K562 (cell line): ENCODE measurements at regions not wholly inside any gene's neighbourhood (a gene's known extent, or its start where the extent isn't known, plus 50 kb on each side); places are given as distances from the start of the nearest gene placed in this dataset.

Experiments
- ATAC-seq: fragments of 200-7000 bp; cut with Tn5 transposase; 3 replicates; pipeline ENCODE4 v1.9.1; 2020; ENCODE audit warnings: moderate library complexity
- BruUV-seq: library from RNA; stranded (reverse); fragments of 400-500 nt; replicated peaks from 2 replicates; lab custom pipeline; 2021; lab: Mats Ljungman, UMichigan
- CTCF ChIA-PET: fragments of 300-600 bp; formaldehyde crosslinking; extraction: SDS; loops from one replicate; lab custom pipeline; 2021; ENCODE audit warnings: low intra/inter-chr PET ratio; lab: Yijun Ruan, JAX
- POLR2A ChIA-PET: fragments of 300-600, 350-650 bp; sonication (Branson Sonifier 250); formaldehyde crosslinking; extraction: SDS; loops from one replicate; lab custom pipeline; 2021; ENCODE audit warnings: antibody characterized with exemption, inconsistent platforms; lab: Yijun Ruan, JAX
- DNase-seq, 4 experiments: peaks; one replicate each; pipeline versions ENCODE4 v3.0.0 to v3.0.0-alpha.2; 2011 to 2018; ENCODE audit warnings: low spot score in 3 of 4, mixed read lengths in 3 of 4; ENCODE audit errors: extremely low read depth in 1 of 4
- FAIRE-seq: peaks from 2 replicates; lab custom pipeline; 2011; peaks lifted over from hg19 to GRCh38; lab: Jason Lieb, UNC
- H2AFZ ChIP-seq: 2 replicates; pipeline ENCODE4 v1.6.0; 2011; ENCODE audit warnings: low read depth, low read length, control low read depth, inconsistent platforms
- H3K27ac ChIP-seq: fragments of 200-600 bp; 3 replicates; pipeline ENCODE4 v1.8.0; 2011; ENCODE audit warnings: low read depth, mild to moderate bottlenecking, control low read depth, inconsistent platforms, low read length, moderate library complexity, mixed read lengths; ENCODE audit errors: extremely low read depth
- H3K27me3 ChIP-seq, 2 experiments: fragments of 300-600 bp in 1 of 2; 2 replicates in 1 of 2; 3 replicates in 1 of 2; pipeline versions ENCODE4 v1.6.0 to v1.8.0; 2011; ENCODE audit warnings: inconsistent platforms in 2 of 2, low read length in 2 of 2, mild to moderate bottlenecking in 1 of 2, mixed read lengths in 1 of 2, moderate library complexity in 1 of 2; ENCODE audit not compliant: control insufficient read depth in 2 of 2, insufficient read depth in 2 of 2
- H3K36me3 ChIP-seq: fragments of 300-600 bp; 3 replicates; pipeline ENCODE4 v1.8.0; 2011; ENCODE audit warnings: mild to moderate bottlenecking, low read length, inconsistent platforms; ENCODE audit not compliant: control insufficient read depth, insufficient read depth
- H3K4me1 ChIP-seq, 2 experiments: fragments of 200-600 bp in 1 of 2; replicated peaks in 1 of 2; 2 replicates in 1 of 2; 3 replicates in 1 of 2; pipeline versions ENCODE4 v1.5.1 to v1.8.0; 2011; ENCODE audit warnings: inconsistent platforms in 2 of 2, low read length in 2 of 2, mild to moderate bottlenecking in 1 of 2, mixed read lengths in 1 of 2, moderate library complexity in 1 of 2; ENCODE audit not compliant: control insufficient read depth in 2 of 2, insufficient read depth in 2 of 2
- H3K4me2 ChIP-seq: 2 replicates; pipeline ENCODE4 v1.6.1; 2011; ENCODE audit warnings: low read length, control low read depth, inconsistent platforms, mixed read lengths; ENCODE audit not compliant: insufficient read depth
- H3K4me3 ChIP-seq: fragments of 200-600 bp; sonication (generic), shearing (Covaris generic); 2 replicates; pipeline ENCODE4 v1.5.1; 2016; ENCODE audit warnings: control low read depth, inconsistent platforms
- H3K79me2 ChIP-seq: fragments of 200-600 bp; 3 replicates; pipeline ENCODE4 v1.8.0; 2011; ENCODE audit warnings: low read length, inconsistent platforms; ENCODE audit not compliant: control insufficient read depth, insufficient read depth
- H3K9ac ChIP-seq, 2 experiments: 2 replicates each; pipeline versions ENCODE4 v1.6.0 to v1.6.1; 2011; ENCODE audit warnings: low read depth in 2 of 2, low read length in 2 of 2, control low read depth in 1 of 2, inconsistent platforms in 1 of 2, mild to moderate bottlenecking in 1 of 2, mixed read lengths in 1 of 2; ENCODE audit not compliant: insufficient read depth in 1 of 2
- H3K9me1 ChIP-seq: one replicate; pipeline ENCODE4 v1.6.0; 2011; ENCODE audit warnings: inconsistent platforms, mild to moderate bottlenecking, low read length, moderate library complexity; ENCODE audit not compliant: control insufficient read depth, insufficient read depth
- H3K9me3 ChIP-seq: replicated peaks from 2 replicates; pipeline ENCODE4 v1.5.1; 2011; ENCODE audit warnings: low read depth, low read length, inconsistent platforms; ENCODE audit not compliant: control insufficient read depth, insufficient read depth
- H4K20me1 ChIP-seq: replicated peaks from 2 replicates; pipeline ENCODE4 v1.6.1; 2011; ENCODE audit warnings: low read length, inconsistent platforms, mixed read lengths; ENCODE audit not compliant: control insufficient read depth, insufficient read depth
- BRD9 ChIP-seq: fragments of 450-650 bp; IDR thresholded peaks from 2 replicates; pipeline ENCODE4 v1.6.1; 2018; ENCODE audit warnings: low read depth; ENCODE audit not compliant: partially characterized antibody
- CBX5 ChIP-seq: IDR thresholded peaks from 2 replicates; pipeline ENCODE4 v1.6.1; 2014; ENCODE audit warnings: low read depth, borderline replicate concordance
- CREBBP ChIP-seq: IDR thresholded peaks from one replicate; pipeline ENCODE4 v1.6.1; 2012; ENCODE audit warnings: low read depth, mild to moderate bottlenecking, control low read depth, inconsistent platforms, low read length
- CREM ChIP-seq: IDR thresholded peaks from 2 replicates; pipeline ENCODE4 v1.6.1; 2014; ENCODE audit warnings: antibody characterized with exemption, low read depth
- SRSF9 ChIP-seq: fragments of 200-400 bp; formaldehyde crosslinking; IDR thresholded peaks from 2 replicates; pipeline ENCODE4 v1.6.1; 2017; ENCODE audit warnings: low read depth, low read length, borderline replicate concordance
- ZNF408 ChIP-seq: fragments of 250-450 bp; sonication (Bioruptor Pico); IDR thresholded peaks from 2 replicates; pipeline ENCODE4 v1.4.0; 2020; ENCODE audit warnings: low read depth, mild to moderate bottlenecking, moderate library complexity
- ZNF445 ChIP-seq: fragments of 250-450 bp; sonication (Bioruptor Pico); IDR thresholded peaks from 2 replicates; pipeline ENCODE4 v1.4.0; 2020; ENCODE audit warnings: low read depth, mild to moderate bottlenecking, moderate library complexity
- WGBS: fragments of 100-300 bp; shearing (Covaris generic); methylation state at CpG from one replicate; pipeline ENCODE4 v1.1.6; 2016; ENCODE audit warnings: low coverage, mixed read lengths; ENCODE audit not compliant: insufficient coverage; ENCODE audit errors: missing lambda C conversion rate; 5-methylcytosine and 5-hydroxymethylcytosine counted together
- in situ Hi-C: fragments of 300-500 bp; cut with MboI; formaldehyde crosslinking; loops from 4 replicates; pipeline ENCODE4 v1.15.0; 2018; ENCODE audit warnings: inconsistent platforms, mixed read lengths
- intact Hi-C: fragments of 100-400 bp; cut with micrococcal nuclease; formaldehyde crosslinking; loops from 2 replicates; pipeline ENCODE4 v1.14.2; 2022
- TF ChIP-seq, protein P1 (sequence below): sonication (generic); formaldehyde crosslinking; IDR thresholded peaks from 2 replicates; pipeline ENCODE4 v1.8.1; 2023; ENCODE audit warnings: mild to moderate bottlenecking, missing genetic modification reagents
- TF ChIP-seq, protein P2 (sequence below), 2 experiments: fragments of 250-450 bp in 1 of 2; fragments of 450-650 bp in 1 of 2; sonication (Bioruptor Pico) in 1 of 2; IDR thresholded peaks; 2 replicates each; pipeline versions ENCODE4 v1.6.1 to v1.8.0; 2016 to 2021; ENCODE audit warnings: mild to moderate bottlenecking in 2 of 2, moderate library complexity in 2 of 2, missing compliant biosample characterization in 1 of 2, missing genetic modification characterization in 1 of 2

DNA sequence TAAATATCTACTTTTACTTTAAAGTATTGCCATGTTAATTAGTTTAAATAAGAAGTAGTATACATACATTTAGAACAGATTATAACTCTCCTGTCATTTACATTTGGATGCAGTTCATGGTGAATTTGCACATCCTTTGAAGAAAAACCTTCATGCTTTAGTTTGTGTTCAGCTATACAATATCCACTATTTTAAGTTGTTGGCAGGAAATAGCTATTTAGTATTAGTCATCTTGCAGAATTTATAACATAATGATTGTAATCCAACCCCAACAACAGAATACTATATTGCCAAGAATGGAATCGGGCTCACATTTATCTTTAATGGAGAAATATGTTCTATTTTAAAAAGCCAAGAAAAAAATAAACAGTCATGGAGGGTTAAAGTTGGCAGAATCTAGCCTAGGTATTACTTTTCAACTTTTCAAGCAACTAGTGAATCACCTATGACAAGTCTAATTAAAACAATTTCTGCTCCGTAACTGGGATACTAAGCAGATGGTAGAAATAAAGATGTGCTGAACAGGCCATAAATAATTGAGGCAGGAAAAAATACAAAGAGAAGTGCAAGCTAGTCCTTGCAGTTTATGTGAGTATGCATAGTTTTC, 1170.6 kb upstream of the NUDT12 start:
- no peaks in the 10 kb centered on the region for H3K36me3 ChIP-seq
- H3K79me2 ChIP-seq = no peaks in the 10 kb centered on the region
- ChIA-PET POLR2A (no interaction called here), CTCF (no interaction called here)
- no peak overlapping the region for H3K4me3 ChIP-seq
- no peak overlapping the region for H3K27ac ChIP-seq
- intact Hi-C loops = no loop called here
- in situ Hi-C loops = no loop called here
- no peaks in the 10 kb centered on the region for H3K27me3 ChIP-seq
- no peak overlapping the region for H2AFZ ChIP-seq
- DNase-seq (no peak), FAIRE-seq (no peak), ATAC-seq (no peak)
- H3K4me1 ChIP-seq = no peaks in the 10 kb centered on the region
- no peaks in the 10 kb centered on the region for H4K20me1 ChIP-seq
- TF ChIP-seq ZNF445 (CRISPR knock-in tag) (no peak), ZNF408 (CRISPR knock-in tag) (no peak), SRSF9 (no peak), CBX5 (no peak), CREM (no peak), CREBBP (no peak), BRD9 (no peak)
- TF ChIP-seq, protein P1, sequence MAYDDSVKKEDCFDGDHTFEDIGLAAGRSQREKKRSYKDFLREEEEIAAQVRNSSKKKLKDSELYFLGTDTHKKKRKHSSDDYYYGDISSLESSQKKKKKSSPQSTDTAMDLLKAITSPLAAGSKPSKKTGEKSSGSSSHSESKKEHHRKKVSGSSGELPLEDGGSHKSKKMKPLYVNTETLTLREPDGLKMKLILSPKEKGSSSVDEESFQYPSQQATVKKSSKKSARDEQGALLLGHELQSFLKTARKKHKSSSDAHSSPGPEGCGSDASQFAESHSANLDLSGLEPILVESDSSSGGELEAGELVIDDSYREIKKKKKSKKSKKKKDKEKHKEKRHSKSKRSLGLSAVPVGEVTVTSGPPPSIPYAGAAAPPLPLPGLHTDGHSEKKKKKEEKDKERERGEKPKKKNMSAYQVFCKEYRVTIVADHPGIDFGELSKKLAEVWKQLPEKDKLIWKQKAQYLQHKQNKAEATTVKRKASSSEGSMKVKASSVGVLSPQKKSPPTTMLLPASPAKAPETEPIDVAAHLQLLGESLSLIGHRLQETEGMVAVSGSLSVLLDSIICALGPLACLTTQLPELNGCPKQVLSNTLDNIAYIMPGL (CRISPR knock-in tag) = no peak
- TF ChIP-seq, protein P2, sequence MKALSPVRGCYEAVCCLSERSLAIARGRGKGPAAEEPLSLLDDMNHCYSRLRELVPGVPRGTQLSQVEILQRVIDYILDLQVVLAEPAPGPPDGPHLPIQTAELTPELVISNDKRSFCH (CRISPR knock-in tag; IDR thresholded peaks at IDR 0.05) = no peak
- TF ChIP-seq, protein P2 (tag; IDR thresholded peaks at IDR 0.05) = no peak
- no peak overlapping the region for H3K9ac ChIP-seq
- 0% methylated on average over 2 of the region's 2 CpGs for WGBS
- no peak overlapping the region for H3K4me2 ChIP-seq
- H3K9me3 ChIP-seq = no peaks in the 10 kb centered on the region
- H3K9me1 ChIP-seq = no peaks in the 10 kb centered on the region
- BruUV-seq = no TSS peak
